ENCODE measurements at regions not wholly inside any gene's neighbourhood (a gene's known extent, or its start where the extent isn't known, plus 50 kb on each side); places are given as distances from the start of the nearest gene placed in this dataset.

- Mint-ChIP-seq H3K4me3 (ENCODE audit: low read depth, unreplicated experiment) (no peak overlapping the region), H3K36me3 (ENCODE audit: insufficient read depth, unreplicated experiment) (no peaks in the 10 kb centered on the region), H3K27me3 (ENCODE audit: unreplicated experiment) (no peaks in the 10 kb centered on the region), H3K4me1 (ENCODE audit: low read depth, unreplicated experiment) (peaks cover 14% of the 10 kb centered on the region), H3K9me3 (ENCODE audit: low read depth, unreplicated experiment) (peaks cover 2% of the 10 kb centered on the region), H3K27ac (ENCODE audit: unreplicated experiment) (no peak overlapping the region)
- no peak for DNase-seq
- no TSS peak for BruUV-seq (replicated peaks)
- TF ChIP-seq CTCF (IDR thresholded peaks at IDR 0.05; ENCODE audit: unreplicated experiment): no peak
- CTCF ChIA-PET: no interaction called here
- intact Hi-C loops (cut with micrococcal nuclease; ENCODE audit: unreplicated experiment): no loop called here
These were observed 194.2 kb upstream of the DDI1 start for GRCh38 chr11:103842191-103842590.

DNA sequence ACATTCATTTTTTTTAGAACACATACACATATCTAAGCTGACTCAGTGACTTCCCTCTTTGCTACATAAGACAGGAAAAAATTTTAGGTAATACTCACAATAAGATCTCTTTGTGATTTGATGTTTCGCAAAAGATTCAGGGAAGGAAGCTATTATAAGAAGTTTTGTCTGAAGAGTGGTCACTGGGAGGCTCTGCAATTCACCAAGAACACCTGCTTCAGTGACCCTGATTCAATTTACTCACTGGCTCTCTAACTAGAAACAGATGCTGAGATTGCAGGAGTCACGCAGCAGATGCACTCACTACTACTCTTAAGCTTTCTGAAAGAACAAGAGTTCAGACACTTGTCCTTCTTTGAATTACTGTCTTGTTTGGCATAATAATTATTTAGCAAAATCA, 193.6 kb upstream of the DDI1 start:
- no TSS peak for BruUV-seq (replicated peaks)

GRCh38 chr11:103844327-103845215, 191.9 kb upstream of the DDI1 start:
- no peaks in the 10 kb centered on the region for H3K36me3 Mint-ChIP-seq (ENCODE audit: insufficient read depth, unreplicated experiment)
- peaks cover 2% of the 10 kb centered on the region for H3K9me3 Mint-ChIP-seq (ENCODE audit: low read depth, unreplicated experiment)
- BruUV-seq (replicated peaks): no TSS peak
- no peaks in the 10 kb centered on the region for H3K27me3 Mint-ChIP-seq (ENCODE audit: unreplicated experiment)
- TF ChIP-seq CTCF (IDR thresholded peaks at IDR 0.05; ENCODE audit: unreplicated experiment): no peak
- no peak overlapping the region for H3K27ac Mint-ChIP-seq (ENCODE audit: unreplicated experiment)
- H3K4me3 Mint-ChIP-seq (ENCODE audit: low read depth, unreplicated experiment): no peak overlapping the region
- DNase-seq: no peak
- CTCF ChIA-PET: interaction anchor here (0.9 kb wide), 1 partner anchor 38 kb away, joined by 3 read pairs; no protein-coding TSS in a partner anchor
- intact Hi-C loops (cut with micrococcal nuclease; ENCODE audit: unreplicated experiment): no loop called here
- peaks cover 14% of the 10 kb centered on the region for H3K4me1 Mint-ChIP-seq (ENCODE audit: low read depth, unreplicated experiment)

More for the DNA sequence above, 193.6 kb upstream of the DDI1 start:
- Mint-ChIP-seq H3K9me3 (ENCODE audit: low read depth, unreplicated experiment) (peaks cover 2% of the 10 kb centered on the region), H3K27ac (ENCODE audit: unreplicated experiment) (no peak overlapping the region), H3K36me3 (ENCODE audit: insufficient read depth, unreplicated experiment) (no peaks in the 10 kb centered on the region), H3K4me1 (ENCODE audit: low read depth, unreplicated experiment) (peaks cover 14% of the 10 kb centered on the region), H3K27me3 (ENCODE audit: unreplicated experiment) (no peaks in the 10 kb centered on the region), H3K4me3 (ENCODE audit: low read depth, unreplicated experiment) (no peak overlapping the region)
- intact Hi-C loops (cut with micrococcal nuclease; ENCODE audit: unreplicated experiment): no loop called here
- no peak for DNase-seq
- CTCF ChIA-PET: no interaction called here
- no peak for TF ChIP-seq CTCF (IDR thresholded peaks at IDR 0.05; ENCODE audit: unreplicated experiment)

GRCh38 chr11:103845331-103845730, 191.1 kb upstream of the DDI1 start:
- no peak overlapping the region for H3K27ac Mint-ChIP-seq (ENCODE audit: unreplicated experiment)
- intact Hi-C loops (cut with micrococcal nuclease; ENCODE audit: unreplicated experiment): no loop called here
- peaks cover 14% of the 10 kb centered on the region for H3K4me1 Mint-ChIP-seq (ENCODE audit: low read depth, unreplicated experiment)
- H3K9me3 Mint-ChIP-seq (ENCODE audit: low read depth, unreplicated experiment): peaks cover 2% of the 10 kb centered on the region
- H3K36me3 Mint-ChIP-seq (ENCODE audit: insufficient read depth, unreplicated experiment): no peaks in the 10 kb centered on the region
- no peaks in the 10 kb centered on the region for H3K27me3 Mint-ChIP-seq (ENCODE audit: unreplicated experiment)
- CTCF ChIA-PET: interaction anchor here (0.9 kb wide), 1 partner anchor 39 kb away, joined by 3 read pairs; no protein-coding TSS in a partner anchor
- H3K4me3 Mint-ChIP-seq (ENCODE audit: low read depth, unreplicated experiment): no peak overlapping the region
- no TSS peak for BruUV-seq (replicated peaks)
- no peak for DNase-seq
- TF ChIP-seq CTCF (IDR thresholded peaks at IDR 0.05; ENCODE audit: unreplicated experiment): no peak
